HEK293 (cell line): ENCODE measurements at regions not wholly inside any gene's neighbourhood (a gene's known extent, or its start where the extent isn't known, plus 50 kb on each side); places are given as distances from the start of the nearest gene placed in this dataset.
A peak's percentile ranks its signal among the peaks of the same experiment; 100 is the strongest.

Experiments used
- CTCF ChIA-PET: fragments of 350-600 bp; formaldehyde crosslinking; extraction: SDS; loops from one replicate; lab custom pipeline; 2021; ENCODE audit warnings: antibody characterized with exemption; lab: Yijun Ruan, JAX
- POLR2A ChIA-PET: fragments of 300-600 bp; formaldehyde crosslinking; extraction: SDS; loops from one replicate; lab custom pipeline; 2020; ENCODE audit warnings: antibody characterized with exemption, inconsistent platforms; lab: Yijun Ruan, JAX
- H3K27ac ChIP-seq: fragments of 200-500 bp; sonication (Bioruptor generic); 2 replicates; pipeline ENCODE4 v1.5.1; 2014; ENCODE audit warnings: low read depth, low read length, control low read depth, inconsistent platforms; ENCODE audit errors: extremely low read depth
- H3K36me3 ChIP-seq, 2 experiments: fragments of 200-500 bp in 1 of 2; sonication (Bioruptor generic) in 1 of 2; 1 replicate in 1 of 2; 2 replicates in 1 of 2; pipeline ENCODE4 v1.5.1; 2014 to 2017; ENCODE audit warnings: inconsistent platforms in 2 of 2, low read length in 2 of 2; ENCODE audit not compliant: control insufficient read depth in 2 of 2, insufficient read depth in 1 of 2
- H3K4me1 ChIP-seq: fragments of 200-500 bp; sonication (Bioruptor generic); 2 replicates; pipeline ENCODE4 v1.5.1; 2014; ENCODE audit warnings: mild to moderate bottlenecking, low read length, inconsistent platforms; ENCODE audit not compliant: control insufficient read depth, insufficient read depth
- H3K4me3 ChIP-seq: 2 replicates; pipeline ENCODE4 v1.5.1; 2011; ENCODE audit warnings: low read depth, mild to moderate bottlenecking, control low read depth, low read length, moderate library complexity
- H3K9me3 ChIP-seq: fragments of 200-500 bp; sonication (Bioruptor generic); 2 replicates; pipeline ENCODE4 v1.5.1; 2014; ENCODE audit warnings: low read depth, low read length, inconsistent platforms; ENCODE audit not compliant: control insufficient read depth, insufficient read depth
- GLIS1 ChIP-seq: fragments of 450-650 bp; formaldehyde crosslinking; IDR thresholded peaks from 2 replicates; pipeline ENCODE4 v1.5.1; 2016; ENCODE audit warnings: missing biosample characterization, missing genetic modification characterization
- SCRT2 ChIP-seq: fragments of 450-650 bp; formaldehyde crosslinking; IDR thresholded peaks from 2 replicates; pipeline ENCODE4 v1.5.1; 2016; ENCODE audit warnings: missing biosample characterization, missing genetic modification characterization
- ZBTB17 ChIP-seq: fragments of 450-650 bp; formaldehyde crosslinking; IDR thresholded peaks from 2 replicates; pipeline ENCODE4 v1.5.1; 2016; ENCODE audit warnings: missing biosample characterization, missing genetic modification characterization
- ZNF10 ChIP-seq: fragments of 450-650 bp; formaldehyde crosslinking; IDR thresholded peaks from 2 replicates; pipeline ENCODE4 v1.5.1; 2017; ENCODE audit warnings: missing biosample characterization, missing genetic modification characterization
- ZNF114 ChIP-seq: fragments of 450-650 bp; formaldehyde crosslinking; IDR thresholded peaks from 2 replicates; pipeline ENCODE4 v1.5.0; 2017; ENCODE audit warnings: missing biosample characterization, missing genetic modification characterization
- ZNF121 ChIP-seq: fragments of 450-650 bp; formaldehyde crosslinking; IDR thresholded peaks from 2 replicates; pipeline ENCODE4 v1.5.1; 2016; ENCODE audit warnings: missing biosample characterization, missing genetic modification characterization
- ZNF133 ChIP-seq: fragments of 450-650 bp; formaldehyde crosslinking; IDR thresholded peaks from 2 replicates; pipeline ENCODE4 v1.5.1; 2016; ENCODE audit warnings: missing biosample characterization, missing genetic modification characterization
- ZNF335 ChIP-seq: fragments of 450-650 bp; formaldehyde crosslinking; conservative IDR thresholded peaks from 2 replicates; pipeline ENCODE4 v1.5.1; 2016; ENCODE audit warnings: missing biosample characterization, missing genetic modification characterization
- ZNF416 ChIP-seq: fragments of 450-650 bp; formaldehyde crosslinking; IDR thresholded peaks from 2 replicates; pipeline ENCODE4 v1.5.1; 2016; ENCODE audit warnings: missing biosample characterization, missing genetic modification characterization
- ZNF423 ChIP-seq: fragments of 450-650 bp; formaldehyde crosslinking; IDR thresholded peaks from 2 replicates; pipeline ENCODE4 v1.5.1; 2016; ENCODE audit warnings: missing biosample characterization, missing genetic modification characterization
- ZNF571 ChIP-seq: fragments of 450-650 bp; formaldehyde crosslinking; IDR thresholded peaks from 2 replicates; pipeline ENCODE4 v1.5.0; 2017; ENCODE audit warnings: missing biosample characterization, missing genetic modification characterization
- ZNF600 ChIP-seq: fragments of 450-650 bp; formaldehyde crosslinking; IDR thresholded peaks from 2 replicates; pipeline ENCODE4 v1.5.1; 2016; ENCODE audit warnings: missing biosample characterization, missing genetic modification characterization
- ZNF660 ChIP-seq: fragments of 450-650 bp; IDR thresholded peaks from 2 replicates; pipeline ENCODE4 v1.5.1; 2018; ENCODE audit warnings: missing biosample characterization, mild to moderate bottlenecking, missing genetic modification characterization
- TF ChIP-seq, protein P1 (sequence below): fragments of 450-650 bp; formaldehyde crosslinking; IDR thresholded peaks from 2 replicates; pipeline ENCODE4 v1.5.1; 2016; ENCODE audit warnings: missing biosample characterization, missing genetic modification characterization
- TF ChIP-seq, protein P2 (sequence below): fragments of 450-650 bp; IDR thresholded peaks from 2 replicates; pipeline ENCODE4 v1.5.1; 2018; ENCODE audit warnings: missing biosample characterization, mild to moderate bottlenecking, missing genetic modification characterization
- TF ChIP-seq, protein P3 (sequence below): fragments of 450-650 bp; formaldehyde crosslinking; conservative IDR thresholded peaks from 2 replicates; pipeline ENCODE4 v1.5.1; 2016; ENCODE audit warnings: low read depth, missing biosample characterization, missing genetic modification characterization
- TF ChIP-seq, protein P4 (sequence below): fragments of 450-650 bp; formaldehyde crosslinking; IDR thresholded peaks from 2 replicates; pipeline ENCODE4 v1.5.1; 2017; ENCODE audit warnings: missing biosample characterization, missing genetic modification characterization

DNA sequence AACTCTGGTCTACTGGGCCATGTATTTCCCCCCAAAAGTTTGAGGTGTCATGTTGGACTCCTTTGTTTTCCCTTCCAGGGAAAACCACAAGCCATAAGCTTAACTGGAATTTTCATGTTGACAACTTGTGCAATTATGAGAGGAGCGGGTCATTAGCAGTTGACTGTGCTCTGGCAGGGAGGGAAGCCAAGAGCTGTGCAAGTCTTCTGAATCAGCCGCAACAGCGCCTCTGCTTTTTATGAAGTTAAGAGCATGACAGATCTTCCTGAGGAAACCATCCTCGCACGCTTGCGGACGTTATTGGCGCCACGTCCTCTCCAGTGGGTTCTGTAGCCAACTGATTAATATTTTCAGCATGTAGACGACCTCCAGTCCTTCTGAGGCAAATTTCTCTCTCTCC, 148.7 kb upstream of the MKI67 start (continued):
- TF ChIP-seq, protein P1, sequence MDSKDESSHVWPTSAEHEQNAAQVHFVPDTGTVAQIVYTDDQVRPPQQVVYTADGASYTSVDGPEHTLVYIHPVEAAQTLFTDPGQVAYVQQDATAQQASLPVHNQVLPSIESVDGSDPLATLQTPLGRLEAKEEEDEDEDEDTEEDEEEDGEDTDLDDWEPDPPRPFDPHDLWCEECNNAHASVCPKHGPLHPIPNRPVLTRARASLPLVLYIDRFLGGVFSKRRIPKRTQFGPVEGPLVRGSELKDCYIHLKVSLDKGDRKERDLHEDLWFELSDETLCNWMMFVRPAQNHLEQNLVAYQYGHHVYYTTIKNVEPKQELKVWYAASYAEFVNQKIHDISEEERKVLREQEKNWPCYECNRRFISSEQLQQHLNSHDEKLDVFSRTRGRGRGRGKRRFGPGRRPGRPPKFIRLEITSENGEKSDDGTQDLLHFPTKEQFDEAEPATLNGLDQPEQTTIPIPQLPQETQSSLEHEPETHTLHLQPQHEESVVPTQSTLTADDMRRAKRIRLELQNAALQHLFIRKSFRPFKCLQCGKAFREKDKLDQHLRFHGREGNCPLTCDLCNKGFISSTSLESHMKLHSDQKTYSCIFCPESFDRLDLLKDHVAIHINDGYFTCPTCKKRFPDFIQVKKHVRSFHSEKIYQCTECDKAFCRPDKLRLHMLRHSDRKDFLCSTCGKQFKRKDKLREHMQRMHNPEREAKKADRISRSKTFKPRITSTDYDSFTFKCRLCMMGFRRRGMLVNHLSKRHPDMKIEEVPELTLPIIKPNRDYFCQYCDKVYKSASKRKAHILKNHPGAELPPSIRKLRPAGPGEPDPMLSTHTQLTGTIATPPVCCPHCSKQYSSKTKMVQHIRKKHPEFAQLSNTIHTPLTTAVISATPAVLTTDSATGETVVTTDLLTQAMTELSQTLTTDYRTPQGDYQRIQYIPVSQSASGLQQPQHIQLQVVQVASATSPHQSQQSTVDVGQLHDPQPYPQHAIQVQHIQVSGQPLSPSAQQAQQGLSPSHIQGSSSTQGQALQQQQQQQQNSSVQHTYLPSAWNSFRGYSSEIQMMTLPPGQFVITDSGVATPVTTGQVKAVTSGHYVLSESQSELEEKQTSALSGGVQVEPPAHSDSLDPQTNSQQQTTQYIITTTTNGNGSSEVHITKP (tag by site-specific recombination): peak; percentile 41; the same call in 1 of the 2 replicates
- TF ChIP-seq ZNF600 (tag by site-specific recombination): no peak
- TF ChIP-seq ZNF571 (tag by site-specific recombination): no peak
- 0 out of 2 replicates have a peak, but pooled peaks have one; percentile 34 for TF ChIP-seq ZNF660 (tag by site-specific recombination)
- no peak for TF ChIP-seq GLIS1 (tag by site-specific recombination)
- TF ChIP-seq, protein P2, sequence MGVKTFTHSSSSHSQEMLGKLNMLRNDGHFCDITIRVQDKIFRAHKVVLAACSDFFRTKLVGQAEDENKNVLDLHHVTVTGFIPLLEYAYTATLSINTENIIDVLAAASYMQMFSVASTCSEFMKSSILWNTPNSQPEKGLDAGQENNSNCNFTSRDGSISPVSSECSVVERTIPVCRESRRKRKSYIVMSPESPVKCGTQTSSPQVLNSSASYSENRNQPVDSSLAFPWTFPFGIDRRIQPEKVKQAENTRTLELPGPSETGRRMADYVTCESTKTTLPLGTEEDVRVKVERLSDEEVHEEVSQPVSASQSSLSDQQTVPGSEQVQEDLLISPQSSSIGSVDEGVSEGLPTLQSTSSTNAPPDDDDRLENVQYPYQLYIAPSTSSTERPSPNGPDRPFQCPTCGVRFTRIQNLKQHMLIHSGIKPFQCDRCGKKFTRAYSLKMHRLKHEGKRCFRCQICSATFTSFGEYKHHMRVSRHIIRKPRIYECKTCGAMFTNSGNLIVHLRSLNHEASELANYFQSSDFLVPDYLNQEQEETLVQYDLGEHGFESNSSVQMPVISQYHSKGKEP (tag by site-specific recombination): peak; percentile 44; the same call in 1 of the 2 replicates
- TF ChIP-seq ZNF10 (tag by site-specific recombination): peak; percentile 80
- no peak for TF ChIP-seq ZNF423 (tag by site-specific recombination)
- no peak for TF ChIP-seq ZNF416
- TF ChIP-seq ZNF133: no peak
- no peak for TF ChIP-seq ZNF114 (tag by site-specific recombination)

DNA sequence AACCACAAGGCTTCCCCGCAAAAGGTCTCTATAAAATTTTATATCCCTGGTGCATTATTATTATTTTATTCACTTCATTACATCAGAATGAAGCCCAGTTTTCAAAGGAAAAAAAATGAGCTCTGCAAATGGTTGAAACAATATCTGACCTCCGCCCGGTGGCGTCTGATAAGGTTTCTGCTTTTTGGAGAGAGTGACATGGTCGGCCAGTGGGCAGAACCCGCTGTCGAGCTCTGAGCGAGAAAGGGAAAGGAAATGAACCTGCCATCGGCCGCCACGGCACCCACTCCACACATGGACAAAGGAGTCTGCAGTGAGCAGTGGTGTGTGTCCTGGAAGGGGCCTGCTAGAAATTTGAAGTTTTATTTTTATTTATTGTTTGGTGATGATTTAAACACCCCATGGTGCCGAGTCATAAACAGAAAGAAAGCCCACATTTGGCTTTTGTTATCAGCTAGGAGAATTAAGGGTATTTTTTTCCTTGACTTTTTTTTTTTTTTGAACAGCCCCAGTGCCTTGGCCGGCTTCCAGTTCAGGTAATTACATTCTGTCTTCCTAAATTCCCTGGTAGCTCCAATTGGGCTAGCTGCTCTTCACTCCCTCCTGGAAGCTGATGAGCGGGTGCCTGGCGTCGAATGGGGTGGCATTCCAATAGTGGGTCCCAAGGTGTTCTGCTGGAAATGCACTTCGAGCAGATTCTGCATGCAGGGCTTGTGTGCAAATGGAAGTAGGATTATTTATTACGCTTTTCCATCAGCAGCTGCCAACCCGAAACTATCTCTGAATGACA, 149.4 kb upstream of the MKI67 start:
- Histone ChIP-seq H3K27ac (no peak overlapping the region), H3K9me3 (no peaks in the 10 kb centered on the region), H3K36me3 (no peaks in the 10 kb centered on the region), H3K4me1 (0 out of 2 replicates have a peak, but pooled peaks cover 3% of the 10 kb centered on the region), H3K4me3 (no peak overlapping the region)
- CTCF ChIA-PET: interaction anchor here (0.7 to 1.6 kb wide), 2 partner anchors 12 to 300 kb away, joined by 3 to 6 read pairs; no protein-coding TSS in a partner anchor
- TF ChIP-seq, protein P1 (tag by site-specific recombination): 0 out of 2 replicates have a peak, but pooled peaks have one; percentile 30
- no peak for TF ChIP-seq SCRT2 (tag by site-specific recombination)
- 0 out of 2 replicates have a peak, but pooled peaks have one; percentile 24 for TF ChIP-seq ZBTB17 (tag by site-specific recombination)
- peak; percentile 79 for TF ChIP-seq ZNF335 (tag by site-specific recombination)
- TF ChIP-seq, protein P3, sequence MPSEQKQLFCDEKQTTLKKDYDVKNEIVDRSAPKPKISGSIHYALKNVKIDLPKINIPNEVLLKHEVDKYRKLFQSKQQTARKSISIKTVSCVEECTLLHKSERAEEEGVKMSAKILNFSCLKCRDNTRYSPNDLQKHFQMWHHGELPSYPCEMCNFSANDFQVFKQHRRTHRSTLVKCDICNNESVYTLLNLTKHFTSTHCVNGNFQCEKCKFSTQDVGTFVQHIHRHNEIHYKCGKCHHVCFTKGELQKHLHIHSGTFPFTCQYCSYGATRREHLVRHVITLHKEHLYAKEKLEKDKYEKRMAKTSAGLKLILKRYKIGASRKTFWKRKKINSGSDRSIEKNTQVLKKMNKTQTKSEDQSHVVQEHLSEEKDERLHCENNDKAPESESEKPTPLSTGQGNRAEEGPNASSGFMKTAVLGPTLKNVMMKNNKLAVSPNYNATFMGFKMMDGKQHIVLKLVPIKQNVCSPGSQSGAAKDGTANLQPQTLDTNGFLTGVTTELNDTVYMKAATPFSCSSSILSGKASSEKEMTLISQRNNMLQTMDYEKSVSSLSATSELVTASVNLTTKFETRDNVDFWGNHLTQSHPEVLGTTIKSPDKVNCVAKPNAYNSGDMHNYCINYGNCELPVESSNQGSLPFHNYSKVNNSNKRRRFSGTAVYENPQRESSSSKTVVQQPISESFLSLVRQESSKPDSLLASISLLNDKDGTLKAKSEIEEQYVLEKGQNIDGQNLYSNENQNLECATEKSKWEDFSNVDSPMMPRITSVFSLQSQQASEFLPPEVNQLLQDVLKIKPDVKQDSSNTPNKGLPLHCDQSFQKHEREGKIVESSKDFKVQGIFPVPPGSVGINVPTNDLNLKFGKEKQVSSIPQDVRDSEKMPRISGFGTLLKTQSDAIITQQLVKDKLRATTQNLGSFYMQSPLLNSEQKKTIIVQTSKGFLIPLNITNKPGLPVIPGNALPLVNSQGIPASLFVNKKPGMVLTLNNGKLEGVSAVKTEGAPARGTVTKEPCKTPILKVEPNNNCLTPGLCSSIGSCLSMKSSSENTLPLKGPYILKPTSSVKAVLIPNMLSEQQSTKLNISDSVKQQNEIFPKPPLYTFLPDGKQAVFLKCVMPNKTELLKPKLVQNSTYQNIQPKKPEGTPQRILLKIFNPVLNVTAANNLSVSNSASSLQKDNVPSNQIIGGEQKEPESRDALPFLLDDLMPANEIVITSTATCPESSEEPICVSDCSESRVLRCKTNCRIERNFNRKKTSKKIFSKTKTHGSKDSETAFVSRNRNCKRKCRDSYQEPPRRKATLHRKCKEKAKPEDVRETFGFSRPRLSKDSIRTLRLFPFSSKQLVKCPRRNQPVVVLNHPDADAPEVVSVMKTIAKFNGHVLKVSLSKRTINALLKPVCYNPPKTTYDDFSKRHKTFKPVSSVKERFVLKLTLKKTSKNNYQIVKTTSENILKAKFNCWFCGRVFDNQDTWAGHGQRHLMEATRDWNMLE (tag by site-specific recombination): no peak
- TF ChIP-seq, protein P4, sequence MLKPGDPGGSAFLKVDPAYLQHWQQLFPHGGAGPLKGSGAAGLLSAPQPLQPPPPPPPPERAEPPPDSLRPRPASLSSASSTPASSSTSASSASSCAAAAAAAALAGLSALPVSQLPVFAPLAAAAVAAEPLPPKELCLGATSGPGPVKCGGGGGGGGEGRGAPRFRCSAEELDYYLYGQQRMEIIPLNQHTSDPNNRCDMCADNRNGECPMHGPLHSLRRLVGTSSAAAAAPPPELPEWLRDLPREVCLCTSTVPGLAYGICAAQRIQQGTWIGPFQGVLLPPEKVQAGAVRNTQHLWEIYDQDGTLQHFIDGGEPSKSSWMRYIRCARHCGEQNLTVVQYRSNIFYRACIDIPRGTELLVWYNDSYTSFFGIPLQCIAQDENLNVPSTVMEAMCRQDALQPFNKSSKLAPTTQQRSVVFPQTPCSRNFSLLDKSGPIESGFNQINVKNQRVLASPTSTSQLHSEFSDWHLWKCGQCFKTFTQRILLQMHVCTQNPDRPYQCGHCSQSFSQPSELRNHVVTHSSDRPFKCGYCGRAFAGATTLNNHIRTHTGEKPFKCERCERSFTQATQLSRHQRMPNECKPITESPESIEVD (tag by site-specific recombination): 0 out of 2 replicates have a peak, but pooled peaks have one; percentile 13
- TF ChIP-seq ZNF660 (tag by site-specific recombination): no peak
- no peak for TF ChIP-seq ZNF121 (tag by site-specific recombination)
- POLR2A ChIA-PET: no interaction called here
